ENCODE measurements at regions not wholly inside any gene's neighbourhood (a gene's known extent, or its start where the extent isn't known, plus 50 kb on each side); places are given as distances from the start of the nearest gene placed in this dataset.

DNA sequence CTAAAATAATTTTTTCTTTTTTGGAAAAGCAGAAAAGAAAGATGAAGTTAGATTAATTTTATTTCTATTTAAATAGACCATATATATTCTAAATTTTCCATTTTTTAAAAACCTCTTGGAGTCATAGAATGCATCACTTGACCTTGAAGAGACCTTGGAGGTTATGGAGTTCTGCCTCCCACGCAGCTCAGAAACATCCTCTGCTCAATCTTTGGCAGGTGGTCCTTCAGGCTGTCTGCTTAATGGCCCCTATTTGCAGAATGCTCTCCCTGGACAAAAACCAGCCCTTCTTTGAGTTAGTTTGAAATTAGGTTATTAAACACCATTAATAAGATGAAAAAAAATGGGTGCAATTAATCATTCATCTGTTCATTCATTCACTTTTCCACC is 194.1 kb upstream of the TLL1 start:
- DNase-seq (ENCODE audit: low read depth, low spot score): no peak
- BruUV-seq (replicated peaks): no TSS peak
- Histone ChIP-seq H3K4me1 (ENCODE audit: control insufficient read depth, insufficient read depth, low read length) (no peaks in the 10 kb centered on the region), H3K27ac (ENCODE audit: low read length) (no peak overlapping the region), H3K27me3 (ENCODE audit: control insufficient read depth, insufficient read depth, low read length) (no peaks in the 10 kb centered on the region), H3K4me3 (ENCODE audit: low read depth in 2 of 2, low read length in 2 of 2) (no peak overlapping the region), H3K9me3 (ENCODE audit: control insufficient read depth, insufficient read depth, low read depth, low read length) (no peaks in the 10 kb centered on the region), H3K36me3 (ENCODE audit: control insufficient read depth, insufficient read depth, low read length) (no peaks in the 10 kb centered on the region)
- ChIA-PET CTCF (no interaction called here), POLR2A (no interaction called here)
- no peak for ATAC-seq
- in situ Hi-C loops (cut with HindIII; ENCODE audit: low pct_unique_long_range_greater_than_20kb, low sequenced_read_pairs) (no loop called here), intact Hi-C loops (cut with micrococcal nuclease; ENCODE audit: unreplicated experiment) (no loop called here)
- no peak for TF ChIP-seq SIN3A (IDR thresholded peaks at IDR 0.05; ENCODE audit: borderline replicate concordance, insufficient read depth, low read depth, low read length)
- no peak for TF ChIP-seq POLR2AphosphoS5 (IDR thresholded peaks at IDR 0.05; ENCODE audit: low read depth, low read length)
- no peak for TF ChIP-seq TCF7L2 (IDR thresholded peaks at IDR 0.05; ENCODE audit: low read depth, low read length)
- TF ChIP-seq, protein P1, sequence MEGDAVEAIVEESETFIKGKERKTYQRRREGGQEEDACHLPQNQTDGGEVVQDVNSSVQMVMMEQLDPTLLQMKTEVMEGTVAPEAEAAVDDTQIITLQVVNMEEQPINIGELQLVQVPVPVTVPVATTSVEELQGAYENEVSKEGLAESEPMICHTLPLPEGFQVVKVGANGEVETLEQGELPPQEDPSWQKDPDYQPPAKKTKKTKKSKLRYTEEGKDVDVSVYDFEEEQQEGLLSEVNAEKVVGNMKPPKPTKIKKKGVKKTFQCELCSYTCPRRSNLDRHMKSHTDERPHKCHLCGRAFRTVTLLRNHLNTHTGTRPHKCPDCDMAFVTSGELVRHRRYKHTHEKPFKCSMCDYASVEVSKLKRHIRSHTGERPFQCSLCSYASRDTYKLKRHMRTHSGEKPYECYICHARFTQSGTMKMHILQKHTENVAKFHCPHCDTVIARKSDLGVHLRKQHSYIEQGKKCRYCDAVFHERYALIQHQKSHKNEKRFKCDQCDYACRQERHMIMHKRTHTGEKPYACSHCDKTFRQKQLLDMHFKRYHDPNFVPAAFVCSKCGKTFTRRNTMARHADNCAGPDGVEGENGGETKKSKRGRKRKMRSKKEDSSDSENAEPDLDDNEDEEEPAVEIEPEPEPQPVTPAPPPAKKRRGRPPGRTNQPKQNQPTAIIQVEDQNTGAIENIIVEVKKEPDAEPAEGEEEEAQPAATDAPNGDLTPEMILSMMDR (IDR thresholded peaks at IDR 0.05): no peak
- TF ChIP-seq, protein P2, sequence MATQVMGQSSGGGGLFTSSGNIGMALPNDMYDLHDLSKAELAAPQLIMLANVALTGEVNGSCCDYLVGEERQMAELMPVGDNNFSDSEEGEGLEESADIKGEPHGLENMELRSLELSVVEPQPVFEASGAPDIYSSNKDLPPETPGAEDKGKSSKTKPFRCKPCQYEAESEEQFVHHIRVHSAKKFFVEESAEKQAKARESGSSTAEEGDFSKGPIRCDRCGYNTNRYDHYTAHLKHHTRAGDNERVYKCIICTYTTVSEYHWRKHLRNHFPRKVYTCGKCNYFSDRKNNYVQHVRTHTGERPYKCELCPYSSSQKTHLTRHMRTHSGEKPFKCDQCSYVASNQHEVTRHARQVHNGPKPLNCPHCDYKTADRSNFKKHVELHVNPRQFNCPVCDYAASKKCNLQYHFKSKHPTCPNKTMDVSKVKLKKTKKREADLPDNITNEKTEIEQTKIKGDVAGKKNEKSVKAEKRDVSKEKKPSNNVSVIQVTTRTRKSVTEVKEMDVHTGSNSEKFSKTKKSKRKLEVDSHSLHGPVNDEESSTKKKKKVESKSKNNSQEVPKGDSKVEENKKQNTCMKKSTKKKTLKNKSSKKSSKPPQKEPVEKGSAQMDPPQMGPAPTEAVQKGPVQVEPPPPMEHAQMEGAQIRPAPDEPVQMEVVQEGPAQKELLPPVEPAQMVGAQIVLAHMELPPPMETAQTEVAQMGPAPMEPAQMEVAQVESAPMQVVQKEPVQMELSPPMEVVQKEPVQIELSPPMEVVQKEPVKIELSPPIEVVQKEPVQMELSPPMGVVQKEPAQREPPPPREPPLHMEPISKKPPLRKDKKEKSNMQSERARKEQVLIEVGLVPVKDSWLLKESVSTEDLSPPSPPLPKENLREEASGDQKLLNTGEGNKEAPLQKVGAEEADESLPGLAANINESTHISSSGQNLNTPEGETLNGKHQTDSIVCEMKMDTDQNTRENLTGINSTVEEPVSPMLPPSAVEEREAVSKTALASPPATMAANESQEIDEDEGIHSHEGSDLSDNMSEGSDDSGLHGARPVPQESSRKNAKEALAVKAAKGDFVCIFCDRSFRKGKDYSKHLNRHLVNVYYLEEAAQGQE (IDR thresholded peaks at IDR 0.05; ENCODE audit: insufficient read depth in 1 of 2, low read depth in 2 of 2, low read length in 1 of 2): no peak

DNA sequence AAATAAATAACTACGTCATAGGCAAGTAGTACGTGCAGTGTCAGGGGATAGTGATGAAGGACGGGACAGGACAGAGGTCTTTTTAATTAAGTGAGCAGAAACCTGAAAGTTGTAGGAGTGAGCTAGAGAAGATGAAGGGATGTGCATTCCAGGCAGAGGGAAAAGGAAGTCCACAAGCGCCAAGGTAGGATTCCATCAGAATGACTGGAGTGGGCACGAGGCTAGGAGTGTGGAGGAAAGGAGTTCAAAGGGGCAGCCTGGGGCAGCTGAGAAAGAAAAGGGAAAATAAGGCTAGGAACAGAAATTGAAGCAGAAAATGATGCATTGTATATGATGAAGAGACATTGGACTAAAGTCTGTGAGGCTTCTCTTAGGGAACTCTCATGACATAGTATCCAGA is 192.2 kb upstream of the TLL1 start:
- Histone ChIP-seq H3K36me3 (ENCODE audit: control insufficient read depth, insufficient read depth, low read length) (no peaks in the 10 kb centered on the region), H3K4me1 (ENCODE audit: control insufficient read depth, insufficient read depth, low read length) (no peaks in the 10 kb centered on the region), H3K9me3 (ENCODE audit: control insufficient read depth, insufficient read depth, low read depth, low read length) (no peaks in the 10 kb centered on the region), H3K27me3 (ENCODE audit: control insufficient read depth, insufficient read depth, low read length) (no peaks in the 10 kb centered on the region), H3K27ac (ENCODE audit: low read length) (no peak overlapping the region), H3K4me3 (ENCODE audit: low read depth in 2 of 2, low read length in 2 of 2) (no peak overlapping the region)
- no peak for DNase-seq (ENCODE audit: low read depth, low spot score)
- no peak for ATAC-seq
- TF ChIP-seq POLR2AphosphoS5 (IDR thresholded peaks at IDR 0.05; ENCODE audit: low read depth, low read length): no peak
- TF ChIP-seq, protein P1 (IDR thresholded peaks at IDR 0.05): no peak
- no peak for TF ChIP-seq TCF7L2 (IDR thresholded peaks at IDR 0.05; ENCODE audit: low read depth, low read length)
- in situ Hi-C loops (cut with HindIII; ENCODE audit: low pct_unique_long_range_greater_than_20kb, low sequenced_read_pairs): no loop called here
- BruUV-seq (replicated peaks): no TSS peak
- POLR2A ChIA-PET: no interaction called here
- CTCF ChIA-PET: no interaction called here
- intact Hi-C loops (cut with micrococcal nuclease; ENCODE audit: unreplicated experiment): no loop called here

DNA sequence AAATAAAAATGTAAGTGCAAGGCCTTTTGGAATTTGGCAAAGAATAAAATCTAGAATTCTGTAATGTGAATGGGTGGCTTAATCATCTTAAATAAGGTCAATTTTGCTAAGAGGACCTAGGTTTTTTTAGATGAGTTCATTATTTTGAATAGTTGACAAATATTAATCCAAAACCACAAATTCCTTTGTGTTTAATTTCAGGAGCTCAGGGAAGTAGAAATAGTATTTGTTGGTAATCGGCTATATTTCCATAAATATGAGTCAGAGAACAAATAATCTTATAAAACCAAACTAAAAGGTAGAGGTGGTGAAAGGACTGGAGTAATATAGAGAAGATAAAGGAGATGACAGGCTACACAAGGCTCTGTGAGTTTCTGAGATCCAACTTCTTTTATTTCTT is 190.4 kb upstream of the TLL1 start:
- no peak for ATAC-seq
- no peaks in the 10 kb centered on the region for H3K27me3 ChIP-seq (ENCODE audit: control insufficient read depth, insufficient read depth, low read length)
- POLR2A ChIA-PET: no interaction called here
- no peak overlapping the region for H3K4me3 ChIP-seq (ENCODE audit: low read depth in 2 of 2, low read length in 2 of 2)
- DNase-seq (ENCODE audit: low read depth, low spot score): no peak
- CTCF ChIA-PET: no interaction called here
- no peaks in the 10 kb centered on the region for H3K36me3 ChIP-seq (ENCODE audit: control insufficient read depth, insufficient read depth, low read length)
- in situ Hi-C loops (cut with HindIII; ENCODE audit: low pct_unique_long_range_greater_than_20kb, low sequenced_read_pairs): no loop called here
- no TSS peak for BruUV-seq (replicated peaks)
- no peaks in the 10 kb centered on the region for H3K9me3 ChIP-seq (ENCODE audit: control insufficient read depth, insufficient read depth, low read depth, low read length)
- no peaks in the 10 kb centered on the region for H3K4me1 ChIP-seq (ENCODE audit: control insufficient read depth, insufficient read depth, low read length)
- TF ChIP-seq, protein P2 (IDR thresholded peaks at IDR 0.05; ENCODE audit: insufficient read depth in 1 of 2, low read depth in 2 of 2, low read length in 1 of 2): no peak
- TF ChIP-seq POLR2AphosphoS5 (IDR thresholded peaks at IDR 0.05; ENCODE audit: low read depth, low read length) (no peak), SIN3A (IDR thresholded peaks at IDR 0.05; ENCODE audit: borderline replicate concordance, insufficient read depth, low read depth, low read length) (no peak), TCF7L2 (IDR thresholded peaks at IDR 0.05; ENCODE audit: low read depth, low read length) (no peak)
- TF ChIP-seq, protein P1 (IDR thresholded peaks at IDR 0.05): no peak
- no peak overlapping the region for H3K27ac ChIP-seq (ENCODE audit: low read length)
- intact Hi-C loops (cut with micrococcal nuclease; ENCODE audit: unreplicated experiment): no loop called here
